ENCODE measurements at regions not wholly inside any gene's neighbourhood (a gene's known extent, or its start where the extent isn't known, plus 50 kb on each side); places are given as distances from the start of the nearest gene placed in this dataset.
"Not testable (repeated sequence)": the region's sequence is repeated elsewhere in the genome, so short reads cannot be mapped to it uniquely, and the experiment has no call there.

DNA sequence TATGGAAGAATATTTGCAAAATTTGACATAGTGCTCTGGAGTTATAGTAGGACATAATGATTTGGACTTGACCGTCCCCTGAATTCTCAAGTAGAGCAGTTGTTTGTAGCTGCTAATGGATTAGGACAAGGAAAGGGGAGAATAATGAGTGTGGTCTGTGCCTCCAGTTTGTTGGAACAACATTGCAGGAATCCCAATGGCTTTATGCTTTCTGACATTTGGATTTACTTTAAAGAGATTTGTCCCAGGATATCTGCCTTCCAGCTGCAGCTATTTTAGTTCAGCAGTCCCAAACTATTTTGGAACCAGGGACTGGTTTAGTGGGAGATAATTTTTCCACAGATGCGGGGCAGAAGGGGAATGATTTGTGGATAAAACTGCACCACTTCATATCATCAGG, 648.2 kb downstream of the SLCO4C1 start:
- Mint-ChIP-seq H3K27me3 (ENCODE audit: unreplicated experiment) (peaks cover 2% of the 10 kb centered on the region), H3K4me1 (ENCODE audit: unreplicated experiment) (no peaks in the 10 kb centered on the region), H3K9me3 (ENCODE audit: unreplicated experiment) (no peaks in the 10 kb centered on the region), H3K27ac (ENCODE audit: unreplicated experiment) (no peak overlapping the region), H3K36me3 (ENCODE audit: unreplicated experiment) (no peaks in the 10 kb centered on the region), H3K4me3 (ENCODE audit: unreplicated experiment) (no peak overlapping the region)
- DNase-seq (ENCODE audit: extremely low spot score, unreplicated experiment): no peak
- TF ChIP-seq, protein P1, sequence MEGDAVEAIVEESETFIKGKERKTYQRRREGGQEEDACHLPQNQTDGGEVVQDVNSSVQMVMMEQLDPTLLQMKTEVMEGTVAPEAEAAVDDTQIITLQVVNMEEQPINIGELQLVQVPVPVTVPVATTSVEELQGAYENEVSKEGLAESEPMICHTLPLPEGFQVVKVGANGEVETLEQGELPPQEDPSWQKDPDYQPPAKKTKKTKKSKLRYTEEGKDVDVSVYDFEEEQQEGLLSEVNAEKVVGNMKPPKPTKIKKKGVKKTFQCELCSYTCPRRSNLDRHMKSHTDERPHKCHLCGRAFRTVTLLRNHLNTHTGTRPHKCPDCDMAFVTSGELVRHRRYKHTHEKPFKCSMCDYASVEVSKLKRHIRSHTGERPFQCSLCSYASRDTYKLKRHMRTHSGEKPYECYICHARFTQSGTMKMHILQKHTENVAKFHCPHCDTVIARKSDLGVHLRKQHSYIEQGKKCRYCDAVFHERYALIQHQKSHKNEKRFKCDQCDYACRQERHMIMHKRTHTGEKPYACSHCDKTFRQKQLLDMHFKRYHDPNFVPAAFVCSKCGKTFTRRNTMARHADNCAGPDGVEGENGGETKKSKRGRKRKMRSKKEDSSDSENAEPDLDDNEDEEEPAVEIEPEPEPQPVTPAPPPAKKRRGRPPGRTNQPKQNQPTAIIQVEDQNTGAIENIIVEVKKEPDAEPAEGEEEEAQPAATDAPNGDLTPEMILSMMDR (IDR thresholded peaks at IDR 0.05): no peak

DNA sequence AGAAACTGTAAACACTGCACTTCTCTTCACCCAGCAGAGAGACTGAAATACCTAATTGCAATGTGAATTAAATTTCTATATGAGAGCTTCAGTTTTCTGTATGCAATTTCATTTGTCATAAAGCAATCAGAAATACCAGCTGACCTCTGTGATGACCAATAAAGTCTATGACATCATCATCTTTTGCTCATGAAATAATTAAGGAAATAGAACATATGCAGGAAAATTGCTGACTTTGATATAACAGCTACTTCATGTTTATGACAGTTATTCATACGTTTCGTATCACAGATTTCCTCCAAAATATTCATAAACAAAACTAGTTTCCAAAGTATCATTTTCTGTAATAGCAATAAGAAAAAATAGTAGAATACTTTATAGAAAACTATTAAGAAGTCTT, 652.3 kb downstream of the SLCO4C1 start:
- Mint-ChIP-seq H3K27me3 (ENCODE audit: unreplicated experiment) (peaks cover 2% of the 10 kb centered on the region), H3K9me3 (ENCODE audit: unreplicated experiment) (no peaks in the 10 kb centered on the region), H3K4me1 (ENCODE audit: unreplicated experiment) (no peaks in the 10 kb centered on the region), H3K4me3 (ENCODE audit: unreplicated experiment) (no peak overlapping the region), H3K27ac (ENCODE audit: unreplicated experiment) (no peak overlapping the region), H3K36me3 (ENCODE audit: unreplicated experiment) (no peaks in the 10 kb centered on the region)
- TF ChIP-seq, protein P1 (IDR thresholded peaks at IDR 0.05): no peak
- DNase-seq (ENCODE audit: extremely low spot score, unreplicated experiment): no peak

DNA sequence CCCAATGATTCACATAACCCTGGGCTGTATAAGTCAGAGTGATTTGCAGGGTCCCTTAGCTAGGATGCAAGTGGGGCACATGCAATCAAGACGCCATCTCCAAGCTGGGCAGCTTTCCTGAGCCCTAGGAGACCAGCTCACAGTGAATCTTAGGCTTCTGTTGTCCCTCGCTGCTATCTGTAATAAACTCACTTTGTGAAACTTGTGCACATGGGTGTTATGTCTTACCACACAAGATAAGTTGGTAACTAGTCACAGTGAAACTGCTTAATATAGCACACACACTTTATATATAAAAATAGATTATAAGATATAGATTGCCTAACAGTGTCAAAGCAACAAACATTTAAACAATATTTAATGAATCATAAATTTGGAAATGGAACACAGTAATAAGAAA, 658.5 kb downstream of the SLCO4C1 start:
- TF ChIP-seq, protein P1 (IDR thresholded peaks at IDR 0.05): no peak
- no peak for DNase-seq (ENCODE audit: extremely low spot score, unreplicated experiment)
- Mint-ChIP-seq H3K4me1 (ENCODE audit: unreplicated experiment) (no peaks in the 10 kb centered on the region), H3K27ac (ENCODE audit: unreplicated experiment) (no peak overlapping the region), H3K4me3 (ENCODE audit: unreplicated experiment) (no peak overlapping the region), H3K9me3 (ENCODE audit: unreplicated experiment) (no peaks in the 10 kb centered on the region), H3K36me3 (ENCODE audit: unreplicated experiment) (no peaks in the 10 kb centered on the region), H3K27me3 (ENCODE audit: unreplicated experiment) (no peaks in the 10 kb centered on the region)

DNA sequence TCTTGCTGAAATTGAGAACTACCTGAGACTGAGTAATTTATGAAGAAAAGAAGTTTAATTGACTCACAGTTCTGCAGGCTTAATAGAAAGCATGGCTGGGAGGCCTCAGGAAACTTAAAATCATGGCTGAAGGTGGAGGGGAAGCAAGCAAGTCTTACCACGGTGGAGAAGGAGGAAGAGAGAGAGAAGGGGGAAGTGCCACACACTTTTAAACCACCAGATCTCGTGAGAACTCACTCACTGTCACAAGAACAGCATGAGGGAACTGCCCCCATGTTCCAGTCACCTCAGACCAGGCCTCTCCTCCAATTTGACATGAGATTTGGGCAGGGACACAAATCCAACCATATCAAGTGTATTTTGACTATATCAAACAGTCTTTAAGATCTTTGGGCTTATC, 668.3 kb downstream of the SLCO4C1 start:
- not testable (repeated sequence) for H3K27ac Mint-ChIP-seq (ENCODE audit: unreplicated experiment); H3K9me3 Mint-ChIP-seq (ENCODE audit: unreplicated experiment)

DNA sequence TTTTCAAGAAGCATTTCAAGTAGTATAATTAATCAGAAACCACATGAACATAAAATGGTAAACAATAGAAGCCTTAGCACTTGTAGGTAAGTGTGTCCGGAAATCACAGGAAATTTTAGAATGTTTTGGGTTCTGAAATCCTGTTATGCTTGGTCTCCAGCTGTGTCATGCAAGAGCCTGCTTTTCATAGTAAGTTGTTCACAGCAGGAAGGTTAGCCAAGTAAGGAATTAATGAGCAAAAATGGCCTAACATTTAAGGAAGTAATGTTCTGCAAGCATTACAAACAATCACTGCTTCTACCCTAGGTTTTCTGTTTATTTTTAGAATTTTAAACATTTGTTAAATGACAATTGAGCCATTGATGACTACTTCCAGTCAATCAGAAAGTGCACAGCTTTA, 669.5 kb downstream of the SLCO4C1 start:
- Mint-ChIP-seq H3K27me3 (ENCODE audit: unreplicated experiment) (no peaks in the 10 kb centered on the region), H3K27ac (ENCODE audit: unreplicated experiment) (no peak overlapping the region)

More for the DNA sequence above, 668.3 kb downstream of the SLCO4C1 start:
- not testable (repeated sequence) for H3K4me3 Mint-ChIP-seq (ENCODE audit: unreplicated experiment); H3K36me3 Mint-ChIP-seq (ENCODE audit: unreplicated experiment); DNase-seq (ENCODE audit: extremely low spot score, unreplicated experiment); H3K4me1 Mint-ChIP-seq (ENCODE audit: unreplicated experiment); H3K27me3 Mint-ChIP-seq (ENCODE audit: unreplicated experiment)

More for the DNA sequence above, 669.5 kb downstream of the SLCO4C1 start:
- no peaks in the 10 kb centered on the region for H3K9me3 Mint-ChIP-seq (ENCODE audit: unreplicated experiment)
- no peaks in the 10 kb centered on the region for H3K36me3 Mint-ChIP-seq (ENCODE audit: unreplicated experiment)
- H3K4me3 Mint-ChIP-seq (ENCODE audit: unreplicated experiment): no peak overlapping the region
- no peak for DNase-seq (ENCODE audit: extremely low spot score, unreplicated experiment)
- TF ChIP-seq, protein P1 (IDR thresholded peaks at IDR 0.05): no peak
- no peaks in the 10 kb centered on the region for H3K4me1 Mint-ChIP-seq (ENCODE audit: unreplicated experiment)

All from osteocyte (in vitro differentiated cells).